Type B pancreatic cell (in vitro differentiated cells): ENCODE measurements at regions not wholly inside any gene's neighbourhood (a gene's known extent, or its start where the extent isn't known, plus 50 kb on each side); places are given as distances from the start of the nearest gene placed in this dataset.
"Not testable (repeated sequence)": the region's sequence is repeated elsewhere in the genome, so short reads cannot be mapped to it uniquely, and the experiment has no call there.

Source experiments
- DNase-seq: peaks from one replicate; pipeline ENCODE4 v3.0.0; 2021; ENCODE audit warnings: mixed read lengths; ENCODE audit not compliant: unreplicated experiment; ENCODE audit errors: extremely low spot score
- H3K27ac Mint-ChIP-seq: 2 replicates; pipeline ENCODE4 v1.8.0; 2021; ENCODE audit warnings: mild to moderate bottlenecking, mixed read lengths
- H3K27me3 Mint-ChIP-seq: 2 replicates; pipeline ENCODE4 v1.8.0; 2021; ENCODE audit warnings: mixed read lengths
- H3K36me3 Mint-ChIP-seq: 2 replicates; pipeline ENCODE4 v1.8.0; 2021; ENCODE audit warnings: mixed read lengths
- H3K4me1 Mint-ChIP-seq: one replicate; pipeline ENCODE4 v1.8.0; 2021; ENCODE audit warnings: mixed read lengths; ENCODE audit not compliant: unreplicated experiment
- H3K4me3 Mint-ChIP-seq: 2 replicates; pipeline ENCODE4 v1.8.0; 2021; ENCODE audit warnings: mild to moderate bottlenecking, mixed read lengths
- H3K9me3 Mint-ChIP-seq: 2 replicates; pipeline ENCODE4 v1.8.0; 2021; ENCODE audit warnings: mixed read lengths
- CTCF ChIP-seq: fragments of 200-600 bp; sonication (generic); conservative IDR thresholded peaks from 2 replicates; pipeline ENCODE4 v1.5.0; 2021; ENCODE audit warnings: antibody characterized with exemption, mild to moderate bottlenecking

- Mint-ChIP-seq H3K4me1 (peaks cover 8% of the 10 kb centered on the region), H3K36me3 (no peaks in the 10 kb centered on the region), H3K9me3 (no peaks in the 10 kb centered on the region), H3K27me3 (no peaks in the 10 kb centered on the region), H3K27ac (no peak overlapping the region), H3K4me3 (no peak overlapping the region)
- TF ChIP-seq CTCF: no peak
- no peak for DNase-seq
Observed at GRCh38 chr5:117559005-117559844, 984.6 kb upstream of the SEMA6A start.

GRCh38 chr5:117551236-117551635 lies 976.6 kb upstream of the SEMA6A start:
- no peak for DNase-seq
- H3K4me3 Mint-ChIP-seq: no peak overlapping the region
- no peaks in the 10 kb centered on the region for H3K36me3 Mint-ChIP-seq
- H3K27ac Mint-ChIP-seq: no peak overlapping the region
- H3K9me3 Mint-ChIP-seq: no peaks in the 10 kb centered on the region
- TF ChIP-seq CTCF: no peak
- H3K4me1 Mint-ChIP-seq: no peaks in the 10 kb centered on the region
- no peaks in the 10 kb centered on the region for H3K27me3 Mint-ChIP-seq

GRCh38 chr5:117547192-117547591 lies 972.6 kb upstream of the SEMA6A start:
- no peak for DNase-seq
- no peak overlapping the region for H3K27ac Mint-ChIP-seq
- TF ChIP-seq CTCF: no peak
- H3K9me3 Mint-ChIP-seq: no peaks in the 10 kb centered on the region
- H3K4me1 Mint-ChIP-seq: no peaks in the 10 kb centered on the region
- H3K36me3 Mint-ChIP-seq: no peaks in the 10 kb centered on the region
- no peaks in the 10 kb centered on the region for H3K27me3 Mint-ChIP-seq
- no peak overlapping the region for H3K4me3 Mint-ChIP-seq

- Mint-ChIP-seq H3K27ac (no peak overlapping the region), H3K27me3 (no peaks in the 10 kb centered on the region), H3K4me1 (peaks cover 6% of the 10 kb centered on the region), H3K36me3 (no peaks in the 10 kb centered on the region), H3K9me3 (no peaks in the 10 kb centered on the region), H3K4me3 (no peak overlapping the region)
- DNase-seq: no peak
- TF ChIP-seq CTCF: no peak
Observed at GRCh38 chr5:117539692-117540091, 965.1 kb upstream of the SEMA6A start.

GRCh38 chr5:117533792-117534191 lies 959.2 kb upstream of the SEMA6A start:
- H3K4me3 Mint-ChIP-seq: no peak overlapping the region
- no peaks in the 10 kb centered on the region for H3K27me3 Mint-ChIP-seq
- peaks cover 6% of the 10 kb centered on the region for H3K4me1 Mint-ChIP-seq
- H3K27ac Mint-ChIP-seq: no peak overlapping the region
- no peak for TF ChIP-seq CTCF
- DNase-seq: no peak
- H3K9me3 Mint-ChIP-seq: no peaks in the 10 kb centered on the region
- no peaks in the 10 kb centered on the region for H3K36me3 Mint-ChIP-seq

GRCh38 chr5:117533051-117533670 lies 958.5 kb upstream of the SEMA6A start:
- H3K4me1 Mint-ChIP-seq, H3K4me3 Mint-ChIP-seq, H3K27ac Mint-ChIP-seq, H3K36me3 Mint-ChIP-seq, H3K27me3 Mint-ChIP-seq, DNase-seq, H3K9me3 Mint-ChIP-seq: not testable (repeated sequence)
